Hematopoietic multipotent progenitor cell treated with erythropoietin and hydrocortisone succinate and interleukin-3 and kit ligand, for 4 days (in vitro differentiated cells): ENCODE measurements at regions not wholly inside any gene's neighbourhood (a gene's known extent, or its start where the extent isn't known, plus 50 kb on each side); places are given as distances from the start of the nearest gene placed in this dataset.

Source experiments
- DNase-seq: peaks from one replicate; pipeline ENCODE4 v3.0.0-alpha.2; 2015

DNA sequence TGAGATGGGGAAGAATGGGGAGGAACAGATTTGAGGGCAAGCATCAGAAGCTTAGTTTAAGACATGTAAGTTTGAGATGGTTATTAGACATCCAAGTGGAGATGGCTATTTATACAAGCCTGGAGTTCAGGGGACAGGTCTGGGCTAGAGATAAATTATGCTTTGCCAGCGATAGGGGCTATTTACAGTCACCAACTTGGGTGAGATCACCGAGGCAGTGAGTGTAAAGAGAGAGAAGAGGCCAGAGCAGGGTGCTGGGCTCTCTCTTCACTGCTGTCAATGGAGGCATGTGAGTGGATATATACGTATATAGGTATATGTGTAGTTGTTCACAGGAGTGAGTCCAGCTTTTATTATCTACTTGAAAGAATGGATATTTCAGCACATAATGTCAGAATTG, 81.0 kb downstream of the QPCT start:
- DNase-seq, result no peak

DNA sequence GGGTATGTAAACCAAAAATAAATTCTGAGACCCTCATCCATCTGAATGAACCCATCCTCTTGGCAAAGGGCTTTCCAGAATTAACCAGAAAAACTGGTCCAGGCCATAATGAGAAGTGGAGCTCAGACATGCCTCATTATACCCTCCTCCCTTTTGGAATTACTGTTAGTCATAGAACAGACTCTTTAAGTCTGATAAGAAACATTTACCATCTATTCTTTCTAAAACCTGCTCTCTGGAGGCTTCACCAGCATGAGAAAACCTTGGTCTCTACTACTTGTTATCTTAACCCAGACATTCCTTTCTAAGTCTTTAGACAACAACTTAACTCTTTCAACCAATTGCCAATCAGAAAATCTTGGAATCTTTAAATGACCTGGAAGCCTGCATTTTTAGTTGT, 82.8 kb downstream of the QPCT start:
- DNase-seq, result peak; percentile 30

DNA sequence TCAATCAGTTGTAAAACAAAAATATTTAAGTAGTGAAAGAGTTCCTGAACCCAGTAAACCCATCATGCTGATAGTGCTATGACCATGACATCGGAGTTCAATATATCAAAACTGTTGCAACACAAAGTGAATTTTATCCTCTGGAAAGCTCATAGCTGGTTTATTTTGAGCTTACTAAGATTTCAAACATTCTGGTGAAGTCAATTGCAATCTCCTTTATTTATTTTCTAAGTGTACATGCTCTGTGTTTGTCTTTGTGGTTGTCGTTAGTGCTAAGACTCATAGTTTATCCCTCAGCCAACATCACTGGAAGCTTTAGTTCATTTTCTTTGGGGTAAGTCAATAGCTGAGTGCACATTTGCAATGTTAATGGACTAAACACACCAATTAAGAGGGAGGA, 91.9 kb downstream of the QPCT start:
- no peak for DNase-seq

DNA sequence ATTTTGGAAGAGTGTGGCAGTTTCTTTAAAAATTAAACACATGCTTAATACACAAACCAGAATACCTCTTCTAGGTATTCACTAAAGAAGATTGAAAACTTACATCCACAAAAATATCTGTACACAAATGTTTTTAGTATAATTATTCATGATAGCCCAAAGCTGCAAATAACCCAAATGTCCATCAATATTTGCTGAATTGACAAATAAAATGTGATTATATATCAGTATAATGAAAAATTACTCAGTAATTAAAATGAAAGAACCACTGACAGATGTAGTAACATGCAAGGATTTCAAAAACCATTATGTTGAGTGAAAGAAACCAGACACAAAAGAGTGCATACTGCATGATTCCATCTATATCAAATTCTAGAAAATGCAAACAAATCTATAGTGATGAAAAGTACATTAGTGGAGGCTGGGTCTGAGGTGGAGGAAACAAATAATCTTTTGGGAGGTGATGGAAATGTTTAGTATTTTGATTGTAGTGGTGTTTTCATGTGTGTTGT, 94.8 kb downstream of the QPCT start:
- no peak for DNase-seq

DNA sequence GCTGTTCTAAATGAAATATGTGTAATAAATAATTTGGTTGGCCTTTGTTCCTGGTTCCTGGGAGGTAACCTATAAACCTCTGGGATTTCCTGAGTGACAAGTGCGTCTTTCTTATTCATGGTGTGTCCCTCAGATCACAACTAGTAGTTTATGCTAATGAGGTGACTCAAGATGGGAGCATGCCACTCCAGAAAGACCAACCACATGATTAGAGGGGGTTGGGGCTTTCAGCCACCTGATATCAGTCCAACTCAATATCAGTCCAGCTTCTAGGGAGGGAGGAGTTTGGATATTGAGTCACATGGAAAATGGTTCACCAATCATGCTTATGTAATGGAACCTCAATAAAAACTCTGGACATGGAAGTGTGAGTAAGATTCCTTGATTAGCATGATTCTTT, 96.6 kb downstream of the QPCT start:
- no peak for DNase-seq

DNA sequence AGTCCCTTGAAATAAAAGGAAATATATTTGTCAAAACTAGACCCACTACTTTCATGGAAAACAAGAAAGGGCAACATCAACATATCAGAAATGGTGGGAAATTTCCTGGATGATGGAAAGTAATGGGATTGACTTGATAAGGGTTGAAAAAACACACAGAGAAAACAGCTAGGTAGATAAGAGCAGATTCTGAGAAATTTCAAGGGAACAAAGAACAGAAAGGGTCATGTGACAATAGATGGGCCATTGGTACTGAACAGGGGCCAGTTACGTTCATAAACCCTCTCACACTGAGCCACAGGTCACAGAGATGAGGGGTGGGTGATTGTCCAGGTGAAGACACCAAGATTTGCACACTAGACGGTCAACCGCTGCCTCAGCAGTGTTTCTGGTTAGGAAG, 98.7 kb downstream of the QPCT start:
- DNase-seq, result no peak

DNA sequence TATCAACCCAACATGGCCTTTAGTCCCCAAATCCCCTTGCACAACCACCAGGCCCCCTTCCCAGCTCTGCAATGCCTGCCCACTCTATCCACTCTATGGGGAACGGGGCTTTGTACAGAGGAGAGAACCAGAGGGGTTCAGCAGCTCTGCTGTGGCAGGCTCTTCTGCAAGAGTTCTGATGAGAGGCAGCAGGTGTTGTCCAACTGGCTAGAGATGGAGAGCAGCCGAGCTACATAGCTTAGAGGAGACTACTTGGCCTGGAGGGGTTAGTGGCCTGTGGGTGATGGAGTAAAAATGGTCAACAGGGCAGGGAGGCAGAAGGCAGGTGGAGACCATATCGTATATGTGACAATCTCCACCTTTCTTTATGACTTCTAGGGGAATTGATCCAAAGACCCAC, 103.0 kb downstream of the QPCT start:
- no peak for DNase-seq

DNA sequence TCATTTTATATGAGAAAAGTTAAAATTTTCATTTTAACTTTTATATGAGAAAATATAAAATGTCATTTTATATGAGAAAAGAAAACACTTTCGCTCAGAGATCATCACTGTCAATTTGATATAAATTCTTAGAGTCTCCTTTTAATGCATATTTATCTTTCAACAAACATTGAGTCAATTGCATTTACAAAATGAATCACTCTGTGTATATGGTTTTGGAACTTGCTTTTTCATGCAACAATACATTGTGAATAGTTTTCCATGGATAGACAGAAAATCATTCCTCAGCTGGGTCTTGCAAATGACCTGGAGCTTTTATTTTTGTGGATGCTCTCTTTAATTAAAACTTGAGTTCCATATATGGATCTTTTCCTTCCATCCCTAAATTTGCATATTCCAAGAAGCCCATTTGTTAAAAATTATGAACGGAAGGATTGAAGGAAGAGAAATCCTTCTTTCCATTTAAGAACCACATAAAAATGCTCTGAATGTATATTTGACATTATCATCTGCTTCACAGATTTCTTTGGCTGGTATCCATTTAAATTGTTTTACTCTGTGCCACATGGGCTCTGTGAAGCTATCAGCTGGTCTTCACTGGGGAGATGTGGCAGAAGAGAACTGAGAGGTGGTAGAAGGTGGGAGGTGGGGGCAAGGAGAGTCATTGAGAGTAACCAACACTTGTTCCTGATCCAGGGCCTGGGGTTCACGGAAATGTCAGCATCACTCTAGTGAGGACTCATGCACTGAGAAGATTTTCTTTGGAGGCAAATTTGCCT, 104.1 kb downstream of the QPCT start:
- no peak for DNase-seq

DNA sequence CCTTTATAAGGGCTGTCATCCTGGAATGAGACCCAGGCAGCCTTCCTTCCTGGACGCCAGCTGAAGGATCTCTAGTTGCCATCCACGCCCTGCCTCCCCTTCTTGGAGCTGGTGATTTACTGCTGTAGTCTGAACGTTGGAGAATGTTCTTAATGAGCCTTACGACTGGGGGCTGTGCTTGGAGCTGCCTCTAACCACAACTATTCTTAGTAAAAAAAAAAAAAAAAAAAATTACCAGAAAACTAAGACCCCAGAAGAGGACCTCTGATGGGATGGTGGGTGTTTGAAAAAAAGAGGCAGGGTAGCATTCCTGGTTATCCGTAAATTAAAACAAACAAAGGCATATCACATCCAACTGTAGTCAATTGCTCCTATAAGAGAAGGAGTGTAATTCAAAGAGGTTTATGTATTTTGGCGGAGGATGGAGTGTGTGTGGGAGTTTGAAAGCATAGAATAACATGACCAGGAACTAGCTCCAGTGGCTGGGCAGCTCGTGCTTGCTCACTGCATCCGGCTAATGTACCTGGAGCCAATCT, 105.4 kb downstream of the QPCT start:
- no peak for DNase-seq

DNA sequence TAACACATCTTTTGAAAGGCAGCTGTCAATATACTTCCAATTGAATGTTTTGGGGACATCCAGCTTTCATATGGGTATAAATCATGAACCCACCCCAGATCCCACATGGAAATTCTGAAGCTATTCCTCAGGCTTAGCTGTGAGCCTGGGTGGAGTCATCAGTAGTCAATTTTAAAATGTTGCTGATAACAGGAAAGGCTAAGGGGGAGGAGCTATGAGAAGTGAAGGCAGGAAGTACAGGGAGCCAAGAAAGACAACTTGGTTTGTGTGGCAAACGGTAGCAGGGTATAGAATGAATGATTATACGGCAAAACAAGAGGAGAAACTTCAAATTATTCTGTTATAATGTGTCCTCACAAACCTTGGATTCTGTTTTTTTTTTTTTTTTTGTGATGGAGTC, 108.6 kb downstream of the QPCT start:
- peak; percentile 30 for DNase-seq

DNA sequence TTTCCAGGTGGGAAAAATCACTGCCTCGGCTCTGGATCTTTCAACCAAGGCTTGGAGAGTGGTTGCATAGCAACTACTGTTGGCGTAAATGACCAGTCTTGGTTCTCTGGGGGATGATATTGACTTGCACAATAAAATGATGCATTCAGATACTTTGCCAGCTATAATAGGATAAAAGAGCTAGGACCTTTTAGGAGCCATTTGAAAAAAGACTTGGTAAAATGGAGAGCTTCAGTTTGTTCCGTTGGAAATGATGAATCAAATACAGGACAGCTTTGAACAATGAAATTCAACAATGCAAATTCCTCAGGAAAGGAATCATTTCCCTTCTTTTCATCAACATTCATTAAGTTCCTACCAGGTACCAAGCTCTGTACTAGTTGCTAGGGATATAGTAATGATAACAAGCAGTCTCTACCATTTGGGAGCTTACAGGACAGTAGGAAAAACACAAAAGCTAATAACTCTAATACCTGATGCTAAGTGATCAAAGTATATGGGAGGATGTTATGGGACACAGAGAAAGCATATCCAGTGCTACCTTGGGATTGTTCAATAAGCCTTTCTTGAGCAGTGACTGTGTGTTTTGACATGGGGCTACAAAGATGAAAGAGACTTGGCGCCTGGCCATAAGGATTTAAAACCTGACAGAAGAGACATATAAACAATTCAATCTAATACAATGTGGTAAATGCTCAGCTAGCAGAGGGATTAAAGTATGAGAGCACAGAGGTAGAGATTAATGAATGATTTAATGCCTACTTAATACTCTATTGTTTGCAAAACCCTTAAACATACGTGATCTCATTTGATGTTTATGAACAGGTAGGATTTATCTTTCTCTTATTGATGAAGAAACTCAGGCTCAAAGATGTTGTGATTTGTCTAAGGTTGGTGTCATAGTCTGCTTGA, 110.7 kb downstream of the QPCT start:
- DNase-seq, result no peak

DNA sequence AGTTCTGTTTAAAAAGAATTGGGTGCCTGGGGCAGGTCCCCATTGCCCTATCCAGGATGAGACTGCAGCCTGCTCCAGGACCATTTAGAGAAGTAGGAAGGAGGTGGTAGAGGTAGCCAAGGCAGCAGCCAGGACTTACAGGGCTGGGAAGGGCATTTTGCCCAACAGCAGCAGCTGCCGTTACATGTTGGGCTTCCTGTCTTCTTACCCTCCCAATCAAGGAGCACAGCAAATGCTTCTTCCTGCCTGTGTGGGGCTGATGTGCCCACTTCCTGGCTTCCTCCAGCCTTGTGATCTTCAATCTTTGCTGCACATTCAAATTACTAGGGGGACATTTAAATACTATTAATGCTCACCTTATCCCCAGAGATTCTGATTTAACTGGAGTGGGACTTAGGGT, 112.0 kb downstream of the QPCT start:
- DNase-seq, result peak; percentile 72

DNA sequence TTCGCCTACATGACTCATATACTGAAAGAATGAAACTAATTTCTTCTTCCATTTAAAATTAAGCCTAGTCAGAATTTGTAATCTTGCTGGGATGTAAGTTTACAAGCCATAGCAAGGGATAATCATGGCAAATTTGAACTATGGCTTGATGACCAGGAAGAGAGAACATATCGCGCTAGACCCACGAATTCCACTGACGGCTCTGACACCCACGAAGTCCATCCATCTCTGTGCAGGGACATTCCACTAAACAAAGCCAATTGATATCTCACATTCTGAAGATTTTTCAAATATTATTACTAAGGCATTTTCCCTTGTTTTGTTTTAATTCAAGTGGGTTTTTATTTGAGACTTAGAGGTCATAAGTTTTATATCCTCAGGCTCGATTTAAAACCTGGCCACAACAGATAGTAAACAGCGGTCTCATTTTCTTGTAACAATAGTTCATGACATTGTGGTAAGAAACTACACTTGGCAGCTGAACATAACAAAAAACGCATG, 113.0 kb downstream of the QPCT start:
- DNase-seq, result no peak

DNA sequence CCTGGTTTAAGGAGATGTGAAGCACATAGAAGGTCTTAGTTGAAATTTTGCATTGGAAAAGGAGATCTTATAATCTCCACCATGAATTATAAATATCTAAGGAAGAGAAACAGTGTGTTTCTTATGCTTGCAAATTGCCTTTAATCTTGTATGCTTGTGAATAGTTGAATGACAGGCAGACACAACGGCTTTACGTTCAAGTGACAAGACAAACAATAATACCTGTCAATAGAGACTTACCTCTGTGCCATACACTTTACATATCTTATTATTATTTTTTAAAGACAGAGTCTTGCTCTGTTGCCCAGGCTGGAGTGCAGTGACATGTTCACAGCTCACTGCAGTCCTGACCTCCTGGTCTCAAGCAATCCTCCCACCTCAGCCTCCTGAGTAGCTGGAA, 113.7 kb downstream of the QPCT start:
- DNase-seq, result no peak

DNA sequence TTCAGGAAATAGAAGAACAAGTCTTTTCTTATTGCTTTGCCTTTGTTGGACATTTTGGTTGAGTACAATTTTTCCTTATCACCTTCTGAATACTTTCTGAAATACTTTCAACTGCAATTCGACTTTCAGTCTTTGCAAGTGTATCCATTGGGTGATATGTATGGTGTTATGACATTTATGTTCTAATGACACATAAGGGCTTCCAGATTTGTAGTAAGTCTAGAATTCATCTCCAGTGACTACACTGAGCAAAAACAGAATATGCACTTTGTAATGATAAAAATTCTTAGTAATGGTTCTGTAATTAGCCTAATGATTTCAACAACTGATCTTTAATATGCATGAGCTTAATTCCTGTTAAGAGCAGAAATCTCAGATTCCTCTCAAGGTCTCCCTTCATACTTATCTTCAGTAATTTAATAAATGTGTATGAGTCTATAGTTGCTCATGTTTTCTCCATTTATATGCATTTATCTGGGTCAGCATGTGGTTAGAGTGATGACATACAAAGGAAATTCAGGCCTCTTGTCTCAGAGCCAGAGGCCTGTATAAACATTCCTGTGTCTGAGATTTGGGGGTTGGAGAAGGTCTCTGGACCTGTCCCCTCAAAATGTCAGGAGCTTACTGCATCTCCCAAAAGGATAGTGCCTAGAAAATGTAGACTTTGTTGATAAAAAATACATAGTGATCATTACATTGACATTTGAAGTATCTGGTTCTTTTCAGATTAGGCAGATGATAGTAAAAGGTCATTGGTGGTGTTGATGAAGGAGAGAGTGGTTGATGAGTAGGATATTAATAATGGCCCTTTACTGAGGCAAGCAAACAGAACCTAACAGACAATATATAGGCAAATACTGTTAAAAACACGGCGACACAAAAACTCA, 114.9 kb downstream of the QPCT start:
- DNase-seq, result no peak

DNA sequence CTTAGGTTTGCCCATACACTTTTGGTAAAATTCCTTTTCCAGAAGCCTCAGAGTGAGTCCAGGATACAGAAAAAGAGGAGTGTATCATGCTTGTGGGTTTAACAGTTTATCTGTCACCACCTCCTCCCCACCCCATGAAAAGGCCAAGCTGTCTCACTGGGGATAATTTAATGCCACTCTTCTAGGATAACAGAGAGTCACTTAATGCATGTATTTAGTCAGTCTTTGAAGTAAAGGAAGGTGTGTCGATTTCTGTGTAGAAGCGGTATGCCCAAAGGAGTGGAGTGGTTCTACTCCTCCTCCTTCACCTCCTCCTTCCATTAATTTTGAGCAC, 116.4 kb downstream of the QPCT start:
- no peak for DNase-seq

DNA sequence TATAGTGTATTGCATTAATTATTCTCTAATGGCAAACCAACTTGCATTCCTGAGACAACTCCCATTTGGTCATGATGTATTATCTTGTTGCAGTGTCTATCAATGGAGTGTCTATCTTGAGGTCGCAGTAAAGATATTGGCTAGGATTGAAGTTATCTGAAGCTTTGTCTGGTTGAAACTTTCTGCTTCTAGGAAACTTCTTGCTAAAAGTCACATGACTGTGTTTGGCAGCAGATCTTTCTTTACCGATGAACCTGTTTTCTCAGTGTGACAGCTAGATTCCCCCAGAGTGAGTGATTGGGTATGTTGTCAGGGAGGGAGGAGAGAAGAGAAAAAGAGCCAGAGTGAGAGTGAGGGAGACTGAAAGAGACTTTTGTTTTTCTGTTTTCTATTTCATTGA, 119.6 kb downstream of the QPCT start:
- peak; percentile 22 for DNase-seq

DNA sequence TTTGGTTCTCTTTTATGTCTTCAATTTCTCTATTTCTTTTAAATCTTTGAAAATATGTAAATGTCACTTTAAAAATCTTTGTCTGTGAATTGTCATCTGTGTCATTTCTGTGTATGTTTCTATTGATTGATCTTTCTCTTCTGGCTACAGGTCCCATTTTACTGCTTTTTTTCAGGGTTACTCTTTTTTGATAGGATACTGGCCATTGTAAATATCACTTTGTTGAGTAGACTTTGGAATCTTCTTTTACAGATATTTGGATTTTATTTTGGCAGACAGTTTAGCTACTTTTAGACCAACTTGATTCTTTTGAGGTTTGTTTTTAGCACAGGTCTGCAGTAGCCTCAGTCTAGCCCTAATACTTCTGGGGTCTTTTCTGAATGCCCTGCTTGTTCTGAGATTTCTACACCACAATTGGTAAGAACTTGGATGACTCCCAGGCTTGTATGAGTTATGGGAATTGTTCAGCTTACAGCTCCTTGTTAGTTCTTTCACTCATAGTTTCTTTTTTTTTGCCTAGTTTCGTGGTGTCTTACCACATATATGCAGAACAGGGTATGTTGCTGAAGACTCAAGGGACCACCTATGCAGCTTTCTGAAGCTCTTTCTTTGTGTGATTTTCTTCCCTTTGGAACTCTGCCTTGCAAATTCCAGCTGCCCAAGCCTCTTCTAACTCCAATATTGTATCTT, 122.2 kb downstream of the QPCT start:
- DNase-seq, result no peak

DNA sequence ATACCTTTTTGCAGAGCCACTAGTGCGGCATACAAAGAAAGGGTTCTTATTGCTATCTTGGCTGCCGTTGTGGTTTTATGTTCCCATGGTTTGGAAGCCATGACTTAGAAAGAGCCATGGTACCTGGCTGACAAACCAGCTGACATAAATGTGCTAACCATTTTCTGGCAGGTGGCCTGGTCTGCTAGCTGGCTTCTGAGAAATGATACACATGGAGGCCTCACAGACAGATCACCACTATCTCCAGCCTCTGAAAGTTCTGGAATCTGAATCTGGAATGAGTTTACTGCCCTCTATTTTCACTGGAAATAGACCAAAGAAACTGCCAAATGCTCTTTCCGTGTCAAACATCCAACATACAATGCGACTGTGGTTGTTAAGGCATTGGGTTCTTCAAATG, 123.7 kb downstream of the QPCT start:
- no peak for DNase-seq

DNA sequence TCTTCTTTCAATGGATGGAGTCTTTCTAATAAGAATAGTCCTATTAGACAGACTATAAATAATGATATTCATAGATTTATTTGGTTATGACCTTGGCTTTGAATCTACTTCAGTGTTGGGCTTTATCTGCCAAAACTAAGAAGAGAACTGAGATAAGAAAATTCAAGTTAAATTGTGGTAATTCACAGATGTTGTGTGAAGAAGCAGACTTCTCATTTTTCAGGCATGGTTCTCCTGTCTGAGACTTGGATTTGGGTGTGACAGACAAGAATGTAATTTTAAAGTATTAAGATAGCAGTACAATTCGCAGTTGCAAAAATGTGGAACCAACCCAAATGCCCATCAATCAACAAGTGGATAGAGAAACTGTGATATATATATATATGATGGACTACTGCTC, 124.7 kb downstream of the QPCT start:
- DNase-seq, result no peak

DNA sequence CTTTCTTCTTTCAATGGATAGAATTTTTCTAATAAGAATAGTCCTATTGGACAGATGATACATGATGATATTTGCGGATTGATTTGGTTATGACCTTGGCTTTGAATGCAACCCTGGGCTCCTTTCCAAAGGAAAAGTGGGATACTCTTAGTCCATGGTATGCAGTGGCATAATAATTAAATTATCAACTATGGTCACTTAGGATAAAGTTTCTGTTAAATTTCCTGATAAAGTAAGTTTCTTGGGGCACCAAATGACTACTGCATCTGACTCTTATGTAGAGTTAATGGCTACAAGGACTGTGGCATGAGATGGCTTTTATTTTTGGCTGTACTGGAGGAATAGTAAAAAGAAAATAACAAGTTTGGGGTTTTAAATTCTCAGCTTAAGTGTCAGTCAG, 126.7 kb downstream of the QPCT start:
- no peak for DNase-seq

DNA sequence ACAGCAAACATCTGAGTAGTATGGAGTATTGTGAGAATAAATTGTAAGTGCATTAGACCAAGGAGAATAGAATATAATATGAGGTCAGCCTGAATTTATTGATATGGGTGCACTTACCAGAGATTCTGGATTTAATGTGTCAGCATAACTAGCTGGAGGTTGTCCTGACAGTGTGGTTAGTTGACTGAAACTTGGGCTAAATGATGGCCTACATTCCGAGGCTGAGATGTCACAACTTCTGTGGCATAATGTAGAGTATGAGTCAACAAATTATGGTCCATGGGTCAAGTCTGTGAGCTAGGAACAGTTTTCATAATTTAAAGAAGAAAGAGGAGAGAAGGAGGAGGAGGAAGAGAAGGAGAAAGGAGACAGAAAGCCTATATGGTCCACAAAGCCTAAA, 127.6 kb downstream of the QPCT start:
- DNase-seq, result no peak
